Gastroesophageal sphincter (tissue), 4 donors: ENCODE measurements at regions not wholly inside any gene's neighbourhood (a gene's known extent, or its start where the extent isn't known, plus 50 kb on each side); places are given as distances from the start of the nearest gene placed in this dataset.

Source experiments
- ATAC-seq: fragments of 150-250 bp; one replicate; pipeline ENCODE4 v1.9.1; 2016; ENCODE audit warnings: mild to moderate bottlenecking, moderate library complexity
- H3K27ac ChIP-seq, 4 donors: fragments of 200-600 bp; sonication (generic) in 3 of 4; 1 replicate in 3 of 4; 2 replicates in 1 of 4; pipeline ENCODE4 v1.5.1; 2016 to 2019
- H3K27me3 ChIP-seq: fragments of 200-600 bp; sonication (generic); one replicate; pipeline ENCODE4 v1.5.1; 2019
- H3K36me3 ChIP-seq, 2 donors: fragments of 200-600 bp; sonication (generic); one replicate each; pipeline ENCODE4 v1.5.1; 2019; ENCODE audit warnings: control low read depth in 1 of 2
- H3K4me1 ChIP-seq, 3 donors: fragments of 200-600 bp; sonication (generic); 1 replicate in 2 of 3; 2 replicates in 1 of 3; pipeline ENCODE4 v1.5.1; 2016 to 2019; ENCODE audit warnings: control low read depth in 2 of 3
- H3K4me3 ChIP-seq, 2 donors: fragments of 200-600 bp; sonication (generic); one replicate each; pipeline ENCODE4 v1.5.1; 2019; ENCODE audit warnings: mild to moderate bottlenecking in 1 of 2, moderate library complexity in 1 of 2
- H3K9me3 ChIP-seq, 3 donors: fragments of 200-600 bp; sonication (generic); one replicate each; pipeline ENCODE4 v1.5.1; 2017 to 2019; ENCODE audit warnings: control low read depth in 2 of 3
- CTCF ChIP-seq, 4 experiments: fragments of 200-600 bp in 2 of 4; fragments of 450-650 bp in 2 of 4; sonication (generic) in 1 of 4; IDR thresholded peaks; one replicate each; pipeline ENCODE4 v1.5.1; 2017 to 2019; ENCODE audit warnings: antibody characterized with exemption in 4 of 4, mild to moderate bottlenecking in 2 of 4, moderate library complexity in 2 of 4
- EP300 ChIP-seq: sonication (generic); formaldehyde crosslinking; IDR thresholded peaks from one replicate; pipeline ENCODE4 v1.6.1; 2017; ENCODE audit warnings: antibody characterized with exemption, mild to moderate bottlenecking
- POLR2A ChIP-seq, 2 donors: fragments of 450-650 bp; IDR thresholded peaks; one replicate each; pipeline ENCODE4 v1.6.1; 2017; ENCODE audit warnings: antibody characterized with exemption in 2 of 2, mild to moderate bottlenecking in 2 of 2, moderate library complexity in 1 of 2
- POLR2AphosphoS5 ChIP-seq: sonication (generic); formaldehyde crosslinking; IDR thresholded peaks from one replicate; pipeline ENCODE4 v1.6.1; 2017; ENCODE audit warnings: antibody characterized with exemption
- WGBS, 2 donors: methylation state at CpG; one replicate each; pipeline ENCODE4 v1.1.5; 2018; ENCODE audit warnings: low coverage in 1 of 2; 5-methylcytosine and 5-hydroxymethylcytosine counted together

- Histone ChIP-seq H3K9me3 (no peaks in the 10 kb centered on the region), H3K36me3 (no peaks in the 10 kb centered on the region), H3K4me3 (no peak overlapping the region), H3K27me3 (no peaks in the 10 kb centered on the region), H3K27ac (no peak overlapping the region), H3K4me1 (no peaks in the 10 kb centered on the region)
- no peak for TF ChIP-seq EP300
- TF ChIP-seq CTCF (IDR thresholded peaks at IDR 0.05) = no peak
- TF ChIP-seq POLR2AphosphoS5 = no peak
- no peak for TF ChIP-seq POLR2A (IDR thresholded peaks at IDR 0.05)
- 80 to 100% methylated on average over 1 to 2 of the region's 2 CpGs for WGBS, 2 donors
- no peak for ATAC-seq
Measured at GRCh38 chr21:38744861-38745260, 60.9 kb upstream of the ETS2 start.

GRCh38 chr21:38747810-38748209, 57.9 kb upstream of the ETS2 start:
- ATAC-seq = no peak
- 55 to 68% methylated on average over 4 of the region's 4 CpGs for WGBS, 2 donors
- H3K27ac ChIP-seq = no peak overlapping the region
- no peaks in the 10 kb centered on the region for H3K36me3 ChIP-seq
- H3K4me1 ChIP-seq = peaks cover 0 to 9% (median 0%) of the 10 kb centered on the region in 3 donors
- H3K4me3 ChIP-seq = no peak overlapping the region
- H3K9me3 ChIP-seq = no peaks in the 10 kb centered on the region
- no peaks in the 10 kb centered on the region for H3K27me3 ChIP-seq
- TF ChIP-seq POLR2A (IDR thresholded peaks at IDR 0.05) (no peak), POLR2AphosphoS5 (no peak), EP300 (no peak), CTCF (IDR thresholded peaks at IDR 0.05) (no peak)

DNA sequence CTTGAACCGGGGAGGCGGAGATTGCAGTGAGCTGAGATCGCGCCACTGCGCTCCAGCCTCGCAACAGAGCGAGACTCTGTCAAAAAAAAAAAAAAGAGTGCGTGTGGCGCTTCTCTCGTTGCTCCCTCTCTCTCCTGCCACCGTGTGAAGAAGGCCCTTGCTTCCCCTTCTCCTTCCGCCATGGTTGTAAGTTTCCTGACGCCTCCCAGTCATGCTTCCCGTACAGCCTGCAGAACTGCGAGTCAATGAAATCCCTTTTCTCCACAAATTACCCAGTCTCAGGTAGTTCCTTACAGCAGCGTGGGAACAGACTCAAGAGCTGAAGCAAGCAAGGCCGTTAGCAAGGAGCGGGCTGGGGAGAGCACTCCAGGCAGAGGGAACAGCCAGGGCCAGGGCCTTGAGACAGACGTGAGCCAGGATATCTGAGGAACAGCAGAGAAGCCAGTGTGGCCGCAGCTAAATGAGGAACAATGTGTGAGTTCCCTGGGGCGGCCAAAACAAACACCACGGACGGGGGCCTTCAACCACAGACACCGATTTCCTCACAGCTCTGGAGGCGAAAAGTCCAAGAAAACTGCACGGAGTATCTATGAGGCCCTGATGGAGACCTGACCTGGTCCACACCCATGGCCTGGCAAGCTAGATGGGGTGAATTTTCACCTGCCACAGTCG, 54.2 kb upstream of the ETS2 start:
- Histone ChIP-seq H3K36me3 (no peaks in the 10 kb centered on the region), H3K27me3 (no peaks in the 10 kb centered on the region), H3K9me3 (no peaks in the 10 kb centered on the region), H3K4me3 (no peak overlapping the region), H3K27ac (peak overlapping the region in 3 of 4 donors; percentile 26 to 70 (median 35)), H3K4me1 (peaks cover 0 to 45% (median 4%) of the 10 kb centered on the region in 3 donors)
- TF ChIP-seq POLR2A (IDR thresholded peaks at IDR 0.05) = no peak
- no peak for TF ChIP-seq POLR2AphosphoS5
- no peak for TF ChIP-seq CTCF (IDR thresholded peaks at IDR 0.05)
- TF ChIP-seq EP300 = no peak
- ATAC-seq = peak; percentile 40
- WGBS, 2 donors = 89% methylated on average over 11 of the region's 27 CpGs; no CpG with 5 or more reads in 1 of the 2 donors

DNA sequence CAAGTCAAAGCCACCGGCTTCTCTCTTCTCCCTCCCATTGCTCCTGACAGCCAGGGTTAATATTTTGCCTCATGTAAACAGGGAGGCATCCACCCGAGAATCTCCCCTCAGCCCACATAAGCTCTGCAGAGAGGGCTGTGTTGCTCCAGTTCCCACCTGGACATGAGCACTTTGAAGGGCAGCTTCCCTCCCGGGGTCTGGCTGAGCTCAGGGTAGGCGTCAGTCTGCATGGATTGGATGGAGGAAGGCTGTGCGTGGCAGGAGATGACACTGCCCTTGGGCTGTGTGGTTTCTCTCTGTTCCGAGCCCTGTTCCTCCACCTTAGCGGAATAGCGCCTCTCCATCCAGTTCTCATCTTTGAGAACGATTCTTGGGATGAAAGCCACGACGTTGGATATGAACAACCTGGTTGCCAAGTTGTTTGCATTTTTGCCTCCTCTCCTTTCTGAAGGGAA, 53.7 kb upstream of the ETS2 start:
- Histone ChIP-seq H3K9me3 (no peaks in the 10 kb centered on the region), H3K27me3 (no peaks in the 10 kb centered on the region), H3K36me3 (no peaks in the 10 kb centered on the region), H3K27ac (peak overlapping the region in 3 of 4 donors; percentile 26 to 70 (median 35)), H3K4me3 (no peak overlapping the region), H3K4me1 (peaks cover 0 to 51% (median 4%) of the 10 kb centered on the region in 3 donors)
- TF ChIP-seq POLR2AphosphoS5 (no peak), POLR2A (IDR thresholded peaks at IDR 0.05) (no peak), EP300 (no peak), CTCF (IDR thresholded peaks at IDR 0.05) (no peak)
- ATAC-seq = no peak
- 68% methylated on average over 6 of the region's 11 CpGs; no CpG with 5 or more reads in 1 of the 2 donors for WGBS, 2 donors

GRCh38 chr21:38753114-38753513, 52.6 kb upstream of the ETS2 start:
- Histone ChIP-seq H3K4me1 (peaks cover 0 to 53% (median 4%) of the 10 kb centered on the region in 3 donors), H3K27me3 (no peaks in the 10 kb centered on the region), H3K36me3 (no peaks in the 10 kb centered on the region), H3K27ac (peak overlapping the region in 2 of 4 donors; percentile 45 to 70), H3K4me3 (no peak overlapping the region), H3K9me3 (no peaks in the 10 kb centered on the region)
- no peak for TF ChIP-seq POLR2AphosphoS5
- no peak for TF ChIP-seq CTCF (IDR thresholded peaks at IDR 0.05)
- TF ChIP-seq POLR2A (IDR thresholded peaks at IDR 0.05) = no peak
- no peak for TF ChIP-seq EP300
- 47 to 54% methylated on average over 3 of the region's 3 CpGs for WGBS, 2 donors
- no peak for ATAC-seq
